NCI-H2227 (cell line): ENCODE measurements at regions not wholly inside any gene's neighbourhood (a gene's known extent, or its start where the extent isn't known, plus 50 kb on each side); places are given as distances from the start of the nearest gene placed in this dataset.

Source experiments
- DNase-seq: peaks from one replicate; lab custom pipeline; 2025; ENCODE audit not compliant: unreplicated experiment; lab: John Stamatoyannopoulos, UW

- no peak for DNase-seq
Observed at GRCh38 chr14:34072401-34072800, 121.5 kb upstream of the EGLN3 start.

- DNase-seq, result no peak
Observed at GRCh38 chr14:34070917-34071407, 120.1 kb upstream of the EGLN3 start.

GRCh38 chr14:34069854-34070582 lies 119.1 kb upstream of the EGLN3 start:
- no peak for DNase-seq

- no peak for DNase-seq
Observed at GRCh38 chr14:34067587-34067986, 116.7 kb upstream of the EGLN3 start.

- no peak for DNase-seq
Observed at GRCh38 chr14:34065690-34066391, 115.0 kb upstream of the EGLN3 start.

GRCh38 chr14:34065236-34065635 lies 114.4 kb upstream of the EGLN3 start:
- no peak for DNase-seq

GRCh38 chr14:34064349-34064748 lies 113.5 kb upstream of the EGLN3 start:
- DNase-seq, result no peak

- DNase-seq, result no peak
Observed at GRCh38 chr14:34063470-34064164, 112.7 kb upstream of the EGLN3 start.

- no peak for DNase-seq
Observed at GRCh38 chr14:34063042-34063441, 112.2 kb upstream of the EGLN3 start.

GRCh38 chr14:34062353-34062973 lies 111.6 kb upstream of the EGLN3 start:
- no peak for DNase-seq

- DNase-seq, result no peak
Observed at GRCh38 chr14:34060651-34060999, 109.8 kb upstream of the EGLN3 start.

- DNase-seq, result peak; percentile 85
Observed at GRCh38 chr14:34059925-34060650, 109.2 kb upstream of the EGLN3 start.

- no peak for DNase-seq
Observed at GRCh38 chr14:34059037-34059924, 108.4 kb upstream of the EGLN3 start.

- no peak for DNase-seq
Observed at GRCh38 chr14:34058510-34058909, 107.6 kb upstream of the EGLN3 start.

- DNase-seq, result no peak
Observed at GRCh38 chr14:34056046-34056445, 105.2 kb upstream of the EGLN3 start.

- DNase-seq, result no peak
Observed at GRCh38 chr14:34055157-34055950, 104.5 kb upstream of the EGLN3 start.

- no peak for DNase-seq
Observed at GRCh38 chr14:34053666-34054065, 102.8 kb upstream of the EGLN3 start.

GRCh38 chr14:34052658-34053014 lies 101.8 kb upstream of the EGLN3 start:
- DNase-seq, result no peak

- DNase-seq, result no peak
Observed at GRCh38 chr14:34051966-34052657, 101.2 kb upstream of the EGLN3 start.
